CD4-positive, alpha-beta T cell (primary cell): ENCODE measurements at regions not wholly inside any gene's neighbourhood (a gene's known extent, or its start where the extent isn't known, plus 50 kb on each side); places are given as distances from the start of the nearest gene placed in this dataset.
"Not testable (repeated sequence)": the region's sequence is repeated elsewhere in the genome, so short reads cannot be mapped to it uniquely, and the experiment has no call there.

ENCODE experiments used
- ATAC-seq: fragments of 200-7000 bp; cut with Tn5 transposase; one replicate; pipeline ENCODE4 v1.10.0; 2022; ENCODE audit warnings: mild to moderate bottlenecking; ENCODE audit not compliant: poor library complexity
- CTCF ChIA-PET: fragments of 350-600 bp; sonication (Branson Sonifier 250); formaldehyde crosslinking; loops from one replicate; lab custom pipeline; 2021; ENCODE audit warnings: antibody characterized with exemption, inconsistent platforms; lab: Charles Lee
- POLR2A ChIA-PET: fragments of 350-600 bp; sonication (Branson Sonifier 250); formaldehyde crosslinking; loops from one replicate; lab custom pipeline; 2021; ENCODE audit warnings: antibody characterized with exemption, inconsistent platforms; lab: Charles Lee
- DNase-seq, 14 experiments: peaks; one replicate each; pipeline ENCODE4 v3.0.0-alpha.2; 2013 to 2020; ENCODE audit warnings: mixed read lengths in 2 of 14
- H3K27ac ChIP-seq, 2 donors: one replicate each; pipeline versions ENCODE4 v1.5.1 to v1.7.0; 2013; ENCODE audit warnings: low read length in 2 of 2, low read depth in 1 of 2, mild to moderate bottlenecking in 1 of 2
- H3K27me3 ChIP-seq, 2 experiments: 1 replicate in 1 of 2; 2 replicates in 1 of 2; pipeline versions ENCODE4 v1.6.1 to v1.7.0; 2013; ENCODE audit warnings: low read length in 2 of 2, control low read depth in 1 of 2, mild to moderate bottlenecking in 1 of 2, moderate library complexity in 1 of 2; ENCODE audit not compliant: insufficient read depth in 2 of 2, control insufficient read depth in 1 of 2
- H3K36me3 ChIP-seq: one replicate; pipeline ENCODE4 v1.6.1; 2013; ENCODE audit warnings: low read length, control low read depth; ENCODE audit not compliant: insufficient read depth
- H3K4me1 ChIP-seq: one replicate; pipeline ENCODE4 v1.6.1; 2013; ENCODE audit warnings: low read length, control low read depth; ENCODE audit not compliant: insufficient read depth
- H3K4me3 ChIP-seq: one replicate; pipeline ENCODE4 v1.5.1; 2013; ENCODE audit warnings: mild to moderate bottlenecking, low read length, moderate library complexity
- H3K9me3 ChIP-seq, 2 experiments: 1 replicate in 1 of 2; 2 replicates in 1 of 2; pipeline versions ENCODE4 v1.6.1 to v1.7.0; 2013; ENCODE audit warnings: low read length in 2 of 2, mild to moderate bottlenecking in 2 of 2, control low read depth in 1 of 2, moderate library complexity in 1 of 2; ENCODE audit not compliant: control insufficient read depth in 1 of 2, insufficient read depth in 1 of 2
- H3K27ac Mint-ChIP-seq: one replicate; pipeline ENCODE4 v1.8.0; 2020; ENCODE audit warnings: mixed read lengths
- H3K27me3 Mint-ChIP-seq: one replicate; pipeline ENCODE4 v1.8.0; 2021; ENCODE audit warnings: mixed read lengths
- H3K36me3 Mint-ChIP-seq: one replicate; pipeline ENCODE4 v1.8.0; 2021; ENCODE audit warnings: low read depth, mixed read lengths
- H3K4me1 Mint-ChIP-seq: one replicate; pipeline ENCODE4 v1.8.0; 2021; ENCODE audit warnings: low read depth, mixed read lengths
- H3K4me3 Mint-ChIP-seq: one replicate; pipeline ENCODE4 v1.8.0; 2020; ENCODE audit warnings: mild to moderate bottlenecking, mixed read lengths
- H3K9me3 Mint-ChIP-seq: one replicate; pipeline ENCODE4 v1.8.0; 2020; ENCODE audit warnings: mixed read lengths
- CTCF ChIP-seq: fragments of 200-600 bp; IDR thresholded peaks from one replicate; pipeline ENCODE4 v1.8.0; 2022; ENCODE audit warnings: antibody characterized with exemption, mild to moderate bottlenecking
- intact Hi-C, 2 experiments: fragments of 100-400 bp; cut with DNase I in 1 of 2; cut with micrococcal nuclease in 1 of 2; formaldehyde crosslinking; loops; one replicate each; pipeline versions ENCODE4 v1.15.1 to v1.9.0; 2023 to 2025; cut with DNase I, micrococcal nuclease

- DNase-seq, result no peak
- Histone ChIP-seq H3K27me3 (no peaks in the 10 kb centered on the region), H3K4me1 (no peaks in the 10 kb centered on the region), H3K27ac (no peak overlapping the region), H3K36me3 (no peaks in the 10 kb centered on the region), H3K4me3 (no peak overlapping the region), H3K9me3 (no peaks in the 10 kb centered on the region)
- no peaks in the 10 kb centered on the region for H3K9me3 Mint-ChIP-seq
- peaks cover 38% of the 10 kb centered on the region for H3K27me3 Mint-ChIP-seq
- intact Hi-C loops, result no loop called here
- no peak overlapping the region for H3K4me3 Mint-ChIP-seq
- no peak overlapping the region for H3K27ac Mint-ChIP-seq
- no peaks in the 10 kb centered on the region for H3K4me1 Mint-ChIP-seq
- CTCF ChIA-PET, result no interaction called here
- no peaks in the 10 kb centered on the region for H3K36me3 Mint-ChIP-seq
- POLR2A ChIA-PET, result no interaction called here
- ATAC-seq, result no peak
- TF ChIP-seq CTCF, result no peak
These were observed 283.3 kb downstream of the KLF13 start for GRCh38 chr15:31609906-31610305.

GRCh38 chr15:31615643-31616415, 289.2 kb downstream of the KLF13 start:
- no peak overlapping the region for H3K4me3 Mint-ChIP-seq
- no peak for TF ChIP-seq CTCF
- Histone ChIP-seq H3K4me3 (no peak overlapping the region), H3K4me1 (no peaks in the 10 kb centered on the region), H3K36me3 (no peaks in the 10 kb centered on the region), H3K9me3 (no peaks in the 10 kb centered on the region), H3K27ac (no peak overlapping the region), H3K27me3 (no peaks in the 10 kb centered on the region)
- ATAC-seq (no peak), DNase-seq (no peak)
- no peaks in the 10 kb centered on the region for H3K9me3 Mint-ChIP-seq
- POLR2A ChIA-PET, result no interaction called here
- CTCF ChIA-PET, result no interaction called here
- no peak overlapping the region for H3K27ac Mint-ChIP-seq
- H3K4me1 Mint-ChIP-seq, result no peaks in the 10 kb centered on the region
- intact Hi-C loops, result no loop called here
- H3K27me3 Mint-ChIP-seq, result peaks cover 13% of the 10 kb centered on the region
- H3K36me3 Mint-ChIP-seq, result no peaks in the 10 kb centered on the region

GRCh38 chr15:31623297-31623696, 296.7 kb downstream of the KLF13 start:
- H3K36me3 ChIP-seq, ATAC-seq, intact Hi-C loops, H3K4me1 ChIP-seq, CTCF ChIA-PET, H3K4me1 Mint-ChIP-seq, H3K27ac ChIP-seq, H3K9me3 Mint-ChIP-seq, DNase-seq, H3K4me3 Mint-ChIP-seq, H3K27ac Mint-ChIP-seq, H3K27me3 Mint-ChIP-seq, H3K4me3 ChIP-seq, H3K27me3 ChIP-seq, POLR2A ChIA-PET, H3K36me3 Mint-ChIP-seq, H3K9me3 ChIP-seq: not testable (repeated sequence)

GRCh38 chr15:31624115-31624514, 297.5 kb downstream of the KLF13 start:
- H3K36me3 ChIP-seq, H3K4me3 ChIP-seq, H3K36me3 Mint-ChIP-seq, H3K9me3 ChIP-seq, H3K27me3 ChIP-seq, DNase-seq, H3K27ac Mint-ChIP-seq, intact Hi-C loops, H3K9me3 Mint-ChIP-seq, POLR2A ChIA-PET, H3K4me1 Mint-ChIP-seq, H3K27ac ChIP-seq, H3K27me3 Mint-ChIP-seq, H3K4me1 ChIP-seq, ATAC-seq, H3K4me3 Mint-ChIP-seq, CTCF ChIA-PET: not testable (repeated sequence)

- H3K27ac Mint-ChIP-seq, H3K4me1 ChIP-seq, H3K27ac ChIP-seq, ATAC-seq, H3K36me3 ChIP-seq, H3K9me3 ChIP-seq, H3K4me3 ChIP-seq, H3K4me1 Mint-ChIP-seq, H3K9me3 Mint-ChIP-seq, H3K4me3 Mint-ChIP-seq, DNase-seq, H3K27me3 ChIP-seq, intact Hi-C loops, H3K36me3 Mint-ChIP-seq, CTCF ChIA-PET, POLR2A ChIA-PET: not testable (repeated sequence)
- H3K27me3 Mint-ChIP-seq, result peaks cover 17% of the 10 kb centered on the region
These were observed 309.1 kb downstream of the KLF13 start for GRCh38 chr15:31635715-31636114.

GRCh38 chr15:31636911-31637310, 310.3 kb downstream of the KLF13 start:
- POLR2A ChIA-PET, H3K4me1 ChIP-seq, intact Hi-C loops, H3K36me3 ChIP-seq, H3K4me3 Mint-ChIP-seq, H3K36me3 Mint-ChIP-seq, H3K9me3 ChIP-seq, H3K4me1 Mint-ChIP-seq, H3K27me3 ChIP-seq, H3K27ac ChIP-seq, CTCF ChIA-PET, H3K9me3 Mint-ChIP-seq: not testable (repeated sequence)
- Mint-ChIP-seq H3K27ac (peak overlapping the region; percentile 6), H3K27me3 (peaks cover 17% of the 10 kb centered on the region)
- ATAC-seq, result peak; percentile 44
- H3K4me3 ChIP-seq, result peak overlapping the region; percentile 5
- DNase-seq, result peak in 1 of 14 experiments; percentile 13
